Omental fat pad (tissue), 3 donors: ENCODE measurements at regions not wholly inside any gene's neighbourhood (a gene's known extent, or its start where the extent isn't known, plus 50 kb on each side); places are given as distances from the start of the nearest gene placed in this dataset.

Experiments used
- ATAC-seq: fragments of 150-250 bp; one replicate; pipeline ENCODE4 v1.9.1; 2016; ENCODE audit warnings: mild to moderate bottlenecking, moderate library complexity; ENCODE audit not compliant: low FRiP score
- DNase-seq: peaks from one replicate; pipeline ENCODE4 v3.0.0-alpha.2; 2019; ENCODE audit warnings: low spot score
- CTCF ChIP-seq, 3 donors: fragments of 450-650 bp; IDR thresholded peaks; one replicate each; pipeline ENCODE4 v1.5.1; 2016 to 2017; ENCODE audit warnings: antibody characterized with exemption in 3 of 3, mild to moderate bottlenecking in 3 of 3, moderate library complexity in 2 of 3

GRCh38 chr1:73744985-73745384 is 453.0 kb downstream of the LRRIQ3 start:
- DNase-seq, result no peak
- no peak for TF ChIP-seq CTCF (IDR thresholded peaks at IDR 0.05)
- ATAC-seq, result no peak

- no peak for DNase-seq
- no peak for ATAC-seq
- TF ChIP-seq CTCF (IDR thresholded peaks at IDR 0.05), result no peak
Measured at GRCh38 chr1:73736125-73736524, 461.9 kb downstream of the LRRIQ3 start.

DNA sequence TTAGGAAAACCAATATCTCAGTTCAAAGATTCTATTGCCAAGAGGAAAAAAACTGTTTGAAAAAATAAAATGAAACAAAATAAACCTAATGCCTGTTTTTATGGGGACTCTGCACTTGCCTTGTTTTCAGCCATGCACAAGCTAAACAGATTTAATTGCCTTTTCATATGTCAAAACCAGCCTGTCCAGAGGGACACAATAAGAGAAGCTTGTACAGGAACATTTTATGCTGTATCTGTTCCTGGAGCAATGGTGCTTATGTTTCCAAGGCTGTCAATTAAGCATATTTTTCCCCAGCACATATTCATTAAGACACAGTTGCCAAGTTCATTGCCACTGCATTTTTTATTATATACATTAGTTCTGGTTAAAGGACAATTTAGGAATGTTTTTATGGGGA is 470.9 kb downstream of the LRRIQ3 start:
- TF ChIP-seq CTCF (IDR thresholded peaks at IDR 0.05), result no peak
- ATAC-seq, result no peak
- no peak for DNase-seq

DNA sequence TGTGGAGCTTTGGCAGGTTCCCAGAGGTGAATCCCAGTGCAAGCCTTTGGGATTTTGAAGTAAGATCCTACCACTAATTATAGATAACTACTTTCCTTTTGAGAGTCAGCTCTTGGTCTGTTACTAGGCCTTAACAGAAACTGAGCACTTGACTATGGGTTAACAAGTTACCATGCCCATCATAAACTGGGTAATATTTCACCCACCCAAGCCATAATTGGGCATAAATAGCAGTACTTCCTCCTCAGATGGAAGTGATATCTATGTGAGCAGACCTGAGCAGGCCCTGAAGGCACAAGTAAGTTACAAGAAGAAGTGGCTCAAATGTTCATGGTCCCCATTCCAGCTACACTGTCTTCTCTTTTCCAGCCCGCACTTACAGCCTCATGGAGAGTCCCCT is 475.9 kb downstream of the LRRIQ3 start:
- no peak for DNase-seq
- no peak for ATAC-seq
- no peak for TF ChIP-seq CTCF (IDR thresholded peaks at IDR 0.05)

DNA sequence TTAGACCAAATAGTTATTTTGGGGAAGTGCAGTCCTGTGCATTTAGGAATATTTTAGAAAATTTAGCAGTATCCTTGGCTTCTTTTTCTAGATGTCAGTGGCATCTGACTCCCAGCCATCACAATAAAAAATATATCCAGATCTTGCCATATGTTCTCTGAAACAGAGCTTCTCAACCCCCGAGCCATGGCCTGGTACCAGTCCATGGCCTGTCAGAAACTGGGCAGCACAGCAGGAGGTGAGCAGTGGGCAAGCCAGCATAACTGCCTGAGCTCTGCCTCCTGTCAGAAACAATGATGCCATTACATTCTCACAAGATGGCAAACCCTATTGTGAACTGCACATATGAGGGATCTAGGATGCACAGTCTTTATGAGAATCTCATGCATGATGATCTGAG is 480.0 kb downstream of the LRRIQ3 start:
- ATAC-seq, result no peak
- no peak for TF ChIP-seq CTCF (IDR thresholded peaks at IDR 0.05)
- DNase-seq, result no peak

- no peak for DNase-seq
- TF ChIP-seq CTCF (IDR thresholded peaks at IDR 0.05), result no peak
- no peak for ATAC-seq
Measured at GRCh38 chr1:73711089-73711488, 486.9 kb downstream of the LRRIQ3 start.

GRCh38 chr1:73701826-73702225 is 496.1 kb downstream of the LRRIQ3 start:
- no peak for TF ChIP-seq CTCF (IDR thresholded peaks at IDR 0.05)
- no peak for DNase-seq
- no peak for ATAC-seq
